GM18519 (cell line): ENCODE measurements at regions not wholly inside any gene's neighbourhood (a gene's known extent, or its start where the extent isn't known, plus 50 kb on each side); places are given as distances from the start of the nearest gene placed in this dataset.

Experiments
- ATAC-seq: cut with Tn5 transposase; IDR thresholded peaks from one replicate; pipeline ENCODE4 v1.9.1; 2021; ENCODE audit warnings: mild to moderate bottlenecking, moderate library complexity; ENCODE audit not compliant: unreplicated experiment, low FRiP score

- peak; percentile 96 for ATAC-seq
Measured at GRCh38 chr11:103844327-103845215, 191.9 kb upstream of the DDI1 start.

- no peak for ATAC-seq
Measured at GRCh38 chr11:103845331-103845730, 191.1 kb upstream of the DDI1 start.

- ATAC-seq, result no peak
Measured at GRCh38 chr11:103848686-103849085, 187.8 kb upstream of the DDI1 start.

GRCh38 chr11:103849366-103849765 lies 187.1 kb upstream of the DDI1 start:
- no peak for ATAC-seq

GRCh38 chr11:103850419-103851165 lies 185.8 kb upstream of the DDI1 start:
- ATAC-seq, result no peak

GRCh38 chr11:103851166-103851651 lies 185.2 kb upstream of the DDI1 start:
- ATAC-seq, result no peak
